ENCODE measurements at regions not wholly inside any gene's neighbourhood (a gene's known extent, or its start where the extent isn't known, plus 50 kb on each side); places are given as distances from the start of the nearest gene placed in this dataset.

DNA sequence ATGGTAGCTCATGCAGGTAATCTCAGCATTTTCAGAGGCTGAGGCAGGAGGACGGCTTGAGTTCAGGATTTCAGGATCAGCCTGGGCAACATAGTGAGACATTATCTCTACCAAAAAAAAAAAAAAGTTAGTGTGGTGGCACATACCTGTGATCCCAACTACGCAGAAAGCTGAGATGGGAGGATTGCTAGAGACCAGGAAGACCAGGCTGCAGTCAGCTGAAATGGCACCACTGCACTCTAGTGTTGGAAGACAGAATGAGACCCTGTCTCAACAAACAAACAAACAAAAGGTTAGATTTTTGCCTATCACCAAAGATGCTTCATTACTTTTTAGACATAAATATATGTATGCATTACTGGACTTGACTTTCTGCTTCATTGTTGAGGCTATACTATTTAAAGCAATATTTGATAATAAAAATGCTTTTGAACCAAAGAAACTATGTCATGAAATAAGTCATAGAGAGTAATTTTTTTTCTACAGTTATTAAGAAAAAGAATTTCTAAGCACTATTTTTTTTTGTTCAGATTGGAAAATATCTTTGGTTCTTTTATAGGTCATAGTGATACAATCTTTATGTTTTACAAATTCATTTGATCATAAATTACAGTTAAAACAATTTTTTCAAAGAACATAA, 1180.1 kb upstream of the ATXN8OS start:
- Histone ChIP-seq H3K36me3 (no peaks in the 10 kb centered on the region), H3K4me3 (no peak overlapping the region), H3K9me3 (peaks cover 0 to 8% (median 0%) of the 10 kb centered on the region in 12 donors), H3K27me3 (no peaks in the 10 kb centered on the region), H3K4me1 (no peaks in the 10 kb centered on the region), H3K27ac (no peak overlapping the region)
- intact Hi-C loops (cut with DNase I), result loop anchor here in 5 of 10 donors (2.0 to 10.0 kb wide), 2 partner anchors 623 kb away; no protein-coding TSS in a partner anchor
- 15 to 32% (median 21%) methylated on average over 2 of the region's 2 CpGs for WGBS, 4 donors
- TF ChIP-seq POLR2A (IDR thresholded peaks at IDR 0.05), result no peak
- TF ChIP-seq, protein P1, sequence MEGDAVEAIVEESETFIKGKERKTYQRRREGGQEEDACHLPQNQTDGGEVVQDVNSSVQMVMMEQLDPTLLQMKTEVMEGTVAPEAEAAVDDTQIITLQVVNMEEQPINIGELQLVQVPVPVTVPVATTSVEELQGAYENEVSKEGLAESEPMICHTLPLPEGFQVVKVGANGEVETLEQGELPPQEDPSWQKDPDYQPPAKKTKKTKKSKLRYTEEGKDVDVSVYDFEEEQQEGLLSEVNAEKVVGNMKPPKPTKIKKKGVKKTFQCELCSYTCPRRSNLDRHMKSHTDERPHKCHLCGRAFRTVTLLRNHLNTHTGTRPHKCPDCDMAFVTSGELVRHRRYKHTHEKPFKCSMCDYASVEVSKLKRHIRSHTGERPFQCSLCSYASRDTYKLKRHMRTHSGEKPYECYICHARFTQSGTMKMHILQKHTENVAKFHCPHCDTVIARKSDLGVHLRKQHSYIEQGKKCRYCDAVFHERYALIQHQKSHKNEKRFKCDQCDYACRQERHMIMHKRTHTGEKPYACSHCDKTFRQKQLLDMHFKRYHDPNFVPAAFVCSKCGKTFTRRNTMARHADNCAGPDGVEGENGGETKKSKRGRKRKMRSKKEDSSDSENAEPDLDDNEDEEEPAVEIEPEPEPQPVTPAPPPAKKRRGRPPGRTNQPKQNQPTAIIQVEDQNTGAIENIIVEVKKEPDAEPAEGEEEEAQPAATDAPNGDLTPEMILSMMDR (IDR thresholded peaks at IDR 0.05), result peak in 9 of 12 donors; percentile 11 to 37 (median 26)
- ATAC-seq, result no peak
- DNase-seq, result no peak

DNA sequence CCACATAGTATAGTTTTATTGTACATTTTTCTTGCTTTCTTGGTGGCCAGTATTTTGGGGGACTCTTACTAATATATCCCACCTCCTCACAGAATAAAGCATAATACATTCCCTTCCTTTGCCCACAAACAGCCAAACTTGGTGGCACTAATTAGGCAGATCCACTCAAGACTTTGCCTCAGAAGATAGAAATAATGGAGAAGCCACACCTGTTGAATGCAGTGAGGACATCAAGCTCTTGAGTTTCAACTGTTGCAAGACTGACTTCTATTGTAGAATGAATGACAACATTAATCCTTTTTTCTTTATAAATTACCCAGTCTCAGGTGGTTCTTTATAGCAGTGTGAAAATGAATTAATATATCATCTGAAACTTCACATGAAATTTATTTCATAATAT, 1183.6 kb upstream of the ATXN8OS start:
- DNase-seq, result no peak
- intact Hi-C loops (cut with DNase I), result loop anchor here in 4 of 10 donors (10.0 kb wide), 1 partner anchor 619 kb away; no protein-coding TSS in a partner anchor
- ATAC-seq, result no peak

DNA sequence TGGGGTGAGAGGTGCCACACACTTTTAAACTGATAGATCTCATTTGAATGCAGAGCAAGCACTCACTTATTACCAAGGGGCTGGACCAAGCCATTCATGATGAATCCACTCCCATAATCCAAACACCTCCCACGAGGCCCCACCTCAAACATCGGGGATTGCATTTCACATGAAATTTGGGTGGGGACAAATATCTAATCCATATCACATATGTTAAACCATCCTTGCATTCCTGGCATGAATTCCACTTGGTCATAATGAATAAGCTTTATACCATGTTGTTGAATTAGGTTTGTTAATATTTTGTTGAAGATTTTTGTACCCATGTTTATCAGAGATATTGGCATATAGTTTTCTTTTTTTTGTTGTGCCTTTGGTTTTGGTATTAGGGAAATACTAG, 1198.7 kb upstream of the ATXN8OS start:
- no peak overlapping the region for H3K27ac ChIP-seq
- no peaks in the 10 kb centered on the region for H3K27me3 ChIP-seq
- no peak for TF ChIP-seq POLR2A (IDR thresholded peaks at IDR 0.05)
- TF ChIP-seq, protein P1 (IDR thresholded peaks at IDR 0.05), result no peak
- DNase-seq, result no peak
- H3K4me3 ChIP-seq, result no peak overlapping the region
- ATAC-seq, result no peak
- intact Hi-C loops (cut with DNase I), result no loop called here
- peaks cover 0 to 47% (median 12%) of the 10 kb centered on the region in 12 donors for H3K9me3 ChIP-seq
- H3K36me3 ChIP-seq, result no peaks in the 10 kb centered on the region
- no peaks in the 10 kb centered on the region for H3K4me1 ChIP-seq
- 70 to 86% (median 82%) methylated on average over 2 of the region's 2 CpGs for WGBS, 4 donors

More for the DNA sequence above, 1183.6 kb upstream of the ATXN8OS start:
- no peaks in the 10 kb centered on the region for H3K27me3 ChIP-seq
- no peak overlapping the region for H3K4me3 ChIP-seq
- TF ChIP-seq, protein P1 (IDR thresholded peaks at IDR 0.05), result no peak
- TF ChIP-seq POLR2A (IDR thresholded peaks at IDR 0.05), result no peak
- H3K9me3 ChIP-seq, result peaks cover 0 to 9% (median 0%) of the 10 kb centered on the region in 12 donors
- no peak overlapping the region for H3K27ac ChIP-seq
- no peaks in the 10 kb centered on the region for H3K4me1 ChIP-seq
- no peaks in the 10 kb centered on the region for H3K36me3 ChIP-seq

DNA sequence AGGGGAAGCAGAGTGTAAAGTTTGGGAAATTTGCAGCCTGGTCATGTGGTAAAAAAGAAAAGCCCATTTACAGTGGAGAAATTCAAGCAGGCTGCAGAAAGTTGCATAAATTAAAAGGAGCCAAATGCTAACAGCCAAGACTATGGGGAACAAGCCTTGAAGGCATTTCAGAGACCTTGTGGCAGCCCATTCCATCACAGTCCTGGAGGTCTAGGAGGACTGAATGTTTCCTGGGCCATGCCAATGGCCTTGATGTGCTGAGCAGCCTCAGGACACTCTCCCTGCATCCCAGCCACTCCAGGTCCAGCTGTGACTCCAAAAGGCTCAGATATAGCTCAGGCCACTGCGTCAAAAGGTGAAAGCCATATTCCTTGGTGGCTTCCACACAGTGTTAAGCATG, 1202.4 kb upstream of the ATXN8OS start:
- WGBS, 4 donors, result 58 to 82% (median 76%) methylated on average over 1 of the region's 1 CpG

More for the DNA sequence above, 1202.4 kb upstream of the ATXN8OS start:
- Histone ChIP-seq H3K4me3 (no peak overlapping the region), H3K27ac (no peak overlapping the region), H3K4me1 (no peaks in the 10 kb centered on the region), H3K36me3 (no peaks in the 10 kb centered on the region), H3K27me3 (no peaks in the 10 kb centered on the region), H3K9me3 (peaks cover 0 to 43% (median 9%) of the 10 kb centered on the region in 12 donors)
- TF ChIP-seq, protein P1 (IDR thresholded peaks at IDR 0.05), result no peak
- no peak for TF ChIP-seq POLR2A (IDR thresholded peaks at IDR 0.05)
- DNase-seq (no peak), ATAC-seq (no peak)
- intact Hi-C loops (cut with DNase I), result no loop called here

All from heart left ventricle (tissue), 16 donors.